GM23338 (cell line): ENCODE measurements at regions not wholly inside any gene's neighbourhood (a gene's known extent, or its start where the extent isn't known, plus 50 kb on each side); places are given as distances from the start of the nearest gene placed in this dataset.

Source experiments
- ATAC-seq: fragments of 200-7000 bp; cut with Tn5 transposase; 3 replicates; pipeline ENCODE4 v1.9.1; 2020
- DNase-seq: peaks from one replicate; pipeline ENCODE4 v3.0.0-alpha.2; 2015; ENCODE audit warnings: low spot score
- H2AFZ ChIP-seq: fragments of 200-600 bp; sonication (generic); 2 replicates; pipeline ENCODE4 v1.8.0; 2016; ENCODE audit warnings: antibody characterized with exemption, mild to moderate bottlenecking, moderate library complexity
- H3F3A ChIP-seq: fragments of 200-600 bp; sonication (generic); replicated peaks from 2 replicates; pipeline ENCODE4 v1.8.0; 2017; ENCODE audit warnings: antibody characterized with exemption, mixed run types, low read depth
- H3K27ac ChIP-seq: fragments of 200-600 bp; sonication (generic); 2 replicates; pipeline ENCODE4 v1.6.1; 2016; ENCODE audit warnings: low read depth
- H3K27me3 ChIP-seq: fragments of 200-600 bp; sonication (generic); 2 replicates; pipeline ENCODE4 v1.8.0; 2016; ENCODE audit warnings: mild to moderate bottlenecking, mixed run types, moderate library complexity; ENCODE audit not compliant: insufficient read depth
- H3K36me3 ChIP-seq: fragments of 200-600 bp; sonication (generic); 2 replicates; pipeline ENCODE4 v1.8.0; 2016; ENCODE audit warnings: mild to moderate bottlenecking; ENCODE audit not compliant: insufficient read depth
- H3K4me1 ChIP-seq: fragments of 200-600 bp; sonication (generic); 2 replicates; pipeline ENCODE4 v1.8.0; 2016; ENCODE audit warnings: mild to moderate bottlenecking, moderate library complexity; ENCODE audit not compliant: insufficient read depth
- H3K4me2 ChIP-seq: fragments of 200-600 bp; sonication (generic); 2 replicates; pipeline ENCODE4 v1.7.1; 2017; ENCODE audit warnings: mixed run types
- H3K4me3 ChIP-seq: fragments of 200-600 bp; sonication (generic); 2 replicates; pipeline ENCODE4 v1.6.1; 2016; ENCODE audit warnings: mixed run types
- H3K79me2 ChIP-seq: fragments of 200-600 bp; sonication (generic); replicated peaks from 2 replicates; pipeline ENCODE4 v1.8.0; 2017; ENCODE audit warnings: mild to moderate bottlenecking; ENCODE audit not compliant: insufficient read depth
- H3K9me2 ChIP-seq: fragments of 200-600 bp; sonication (generic); 2 replicates; pipeline ENCODE4 v1.8.0; 2017; ENCODE audit not compliant: insufficient read depth
- H4K20me1 ChIP-seq: fragments of 200-600 bp; sonication (generic); replicated peaks from 2 replicates; pipeline ENCODE4 v1.8.0; 2017; ENCODE audit warnings: mild to moderate bottlenecking; ENCODE audit not compliant: insufficient read depth
- H3K27ac Mint-ChIP-seq: 2 replicates; pipeline ENCODE4 v1.8.0; 2020; ENCODE audit warnings: inconsistent platforms, mild to moderate bottlenecking, moderate library complexity, mixed read lengths
- H3K27me3 Mint-ChIP-seq: 3 replicates; pipeline ENCODE4 v1.8.0; 2022; ENCODE audit warnings: low read depth, mild to moderate bottlenecking, moderate library complexity, mixed read lengths, inconsistent platforms; ENCODE audit not compliant: insufficient read depth, poor library complexity
- H3K36me3 Mint-ChIP-seq: 3 replicates; pipeline ENCODE4 v1.8.0; 2021; ENCODE audit warnings: low read depth, mild to moderate bottlenecking, inconsistent platforms, moderate library complexity, mixed read lengths
- H3K4me1 Mint-ChIP-seq: 3 replicates; pipeline ENCODE4 v1.8.0; 2020; ENCODE audit warnings: mild to moderate bottlenecking, inconsistent platforms, mixed read lengths
- H3K4me3 Mint-ChIP-seq: 3 replicates; pipeline ENCODE4 v1.8.0; 2021; ENCODE audit warnings: moderate library complexity, mild to moderate bottlenecking, inconsistent platforms, mixed read lengths
- H3K9me3 Mint-ChIP-seq: 3 replicates; pipeline ENCODE4 v1.8.0; 2020; ENCODE audit warnings: moderate library complexity, mild to moderate bottlenecking, inconsistent platforms, mixed read lengths
- CREB1 ChIP-seq: fragments of 250-450 bp; sonication (Bioruptor Pico); IDR thresholded peaks from 2 replicates; pipeline ENCODE4 v1.5.0; 2020; ENCODE audit warnings: low read depth, mild to moderate bottlenecking, moderate library complexity
- EZH2 ChIP-seq: fragments of 200-600 bp; sonication (generic); IDR thresholded peaks from one replicate; pipeline ENCODE4 v1.8.0; 2017; ENCODE audit warnings: antibody characterized with exemption, mild to moderate bottlenecking, low read depth; ENCODE audit not compliant: unreplicated experiment
- EZH2phosphoT487 ChIP-seq: fragments of 200-600 bp; sonication (generic); IDR thresholded peaks from one replicate; pipeline ENCODE4 v1.8.1; 2018; ENCODE audit warnings: antibody characterized with exemption; ENCODE audit not compliant: unreplicated experiment
- JUNB ChIP-seq: IDR thresholded peaks from one replicate; pipeline ENCODE4 v1.6.1; 2016; ENCODE audit warnings: antibody characterized with exemption; ENCODE audit not compliant: unreplicated experiment
- NANOG ChIP-seq: IDR thresholded peaks from 2 replicates; pipeline ENCODE4 v1.6.1; 2016; ENCODE audit warnings: antibody characterized with exemption, borderline replicate concordance
- STAT1 ChIP-seq: IDR thresholded peaks from one replicate; pipeline ENCODE4 v1.6.1; 2016; ENCODE audit warnings: antibody characterized with exemption; ENCODE audit not compliant: unreplicated experiment
- ZNF114 ChIP-seq: fragments of 250-450 bp; sonication (Bioruptor Pico); IDR thresholded peaks from 2 replicates; pipeline ENCODE4 v1.5.0; 2020; ENCODE audit warnings: mild to moderate bottlenecking, moderate library complexity
- ZNF331 ChIP-seq: fragments of 250-450 bp; sonication (Bioruptor Pico); IDR thresholded peaks from 2 replicates; pipeline ENCODE4 v1.5.0; 2020; ENCODE audit warnings: low read depth, mild to moderate bottlenecking, moderate library complexity
- TF ChIP-seq, protein P1 (sequence below): fragments of 250-450 bp; sonication (Bioruptor Pico); IDR thresholded peaks from 2 replicates; pipeline ENCODE4 v1.5.0; 2020; ENCODE audit warnings: mild to moderate bottlenecking, moderate library complexity
- TF ChIP-seq, protein P2 (sequence below), 2 experiments: fragments of 200-600 bp in 1 of 2; sonication (generic) in 1 of 2; conservative IDR thresholded peaks; 2 replicates each; pipeline versions ENCODE4 v1.5.1 to v1.6.1; 2016 to 2017; ENCODE audit warnings: antibody characterized with exemption in 2 of 2, low read depth in 2 of 2, mild to moderate bottlenecking in 2 of 2, moderate library complexity in 1 of 2
- TF ChIP-seq, protein P3 (sequence below): IDR thresholded peaks from one replicate; pipeline ENCODE4 v1.6.1; 2018; ENCODE audit warnings: antibody characterized with exemption; ENCODE audit not compliant: unreplicated experiment

DNA sequence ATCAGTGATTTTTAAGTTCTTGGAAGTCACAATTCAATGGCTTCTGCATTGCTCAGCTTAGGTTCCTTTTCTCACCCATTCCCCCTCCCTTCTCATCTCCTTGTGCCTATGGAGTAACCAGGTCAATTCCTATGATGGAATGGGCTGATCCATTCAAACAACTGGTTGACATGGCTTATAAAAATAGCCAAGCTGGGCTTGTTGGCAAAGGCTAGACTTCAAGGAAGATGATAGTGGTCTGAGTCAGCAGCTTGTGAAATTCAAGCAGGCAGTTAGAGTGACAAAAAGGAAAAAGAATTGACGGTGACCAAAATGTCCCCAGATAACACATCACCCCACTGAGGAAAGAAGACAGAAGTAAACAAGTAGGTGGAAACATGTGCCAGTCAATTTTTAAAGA lies 119.9 kb upstream of the PCED1B start:
- Histone ChIP-seq H4K20me1 (no peaks in the 10 kb centered on the region), H3K4me1 (no peaks in the 10 kb centered on the region; the same call in 1 of the 2 replicates), H3K4me3 (no peak overlapping the region), H3K27ac (no peak overlapping the region), H3K9me2 (0 out of 2 replicates have a peak, but pooled peaks cover 5% of the 10 kb centered on the region), H3F3A (no peaks in the 10 kb centered on the region), H3K4me2 (no peak overlapping the region), H3K36me3 (no peaks in the 10 kb centered on the region), H3K79me2 (no peaks in the 10 kb centered on the region), H2AFZ (no peak overlapping the region), H3K27me3 (no peaks in the 10 kb centered on the region)
- TF ChIP-seq JUNB (no peak), EZH2phosphoT487 (no peak), ZNF331 (CRISPR knock-in tag) (no peak), ZNF114 (CRISPR knock-in tag) (no peak), EZH2 (no peak), STAT1 (no peak), CREB1 (CRISPR knock-in tag) (no peak), NANOG (no peak)
- TF ChIP-seq, protein P1, sequence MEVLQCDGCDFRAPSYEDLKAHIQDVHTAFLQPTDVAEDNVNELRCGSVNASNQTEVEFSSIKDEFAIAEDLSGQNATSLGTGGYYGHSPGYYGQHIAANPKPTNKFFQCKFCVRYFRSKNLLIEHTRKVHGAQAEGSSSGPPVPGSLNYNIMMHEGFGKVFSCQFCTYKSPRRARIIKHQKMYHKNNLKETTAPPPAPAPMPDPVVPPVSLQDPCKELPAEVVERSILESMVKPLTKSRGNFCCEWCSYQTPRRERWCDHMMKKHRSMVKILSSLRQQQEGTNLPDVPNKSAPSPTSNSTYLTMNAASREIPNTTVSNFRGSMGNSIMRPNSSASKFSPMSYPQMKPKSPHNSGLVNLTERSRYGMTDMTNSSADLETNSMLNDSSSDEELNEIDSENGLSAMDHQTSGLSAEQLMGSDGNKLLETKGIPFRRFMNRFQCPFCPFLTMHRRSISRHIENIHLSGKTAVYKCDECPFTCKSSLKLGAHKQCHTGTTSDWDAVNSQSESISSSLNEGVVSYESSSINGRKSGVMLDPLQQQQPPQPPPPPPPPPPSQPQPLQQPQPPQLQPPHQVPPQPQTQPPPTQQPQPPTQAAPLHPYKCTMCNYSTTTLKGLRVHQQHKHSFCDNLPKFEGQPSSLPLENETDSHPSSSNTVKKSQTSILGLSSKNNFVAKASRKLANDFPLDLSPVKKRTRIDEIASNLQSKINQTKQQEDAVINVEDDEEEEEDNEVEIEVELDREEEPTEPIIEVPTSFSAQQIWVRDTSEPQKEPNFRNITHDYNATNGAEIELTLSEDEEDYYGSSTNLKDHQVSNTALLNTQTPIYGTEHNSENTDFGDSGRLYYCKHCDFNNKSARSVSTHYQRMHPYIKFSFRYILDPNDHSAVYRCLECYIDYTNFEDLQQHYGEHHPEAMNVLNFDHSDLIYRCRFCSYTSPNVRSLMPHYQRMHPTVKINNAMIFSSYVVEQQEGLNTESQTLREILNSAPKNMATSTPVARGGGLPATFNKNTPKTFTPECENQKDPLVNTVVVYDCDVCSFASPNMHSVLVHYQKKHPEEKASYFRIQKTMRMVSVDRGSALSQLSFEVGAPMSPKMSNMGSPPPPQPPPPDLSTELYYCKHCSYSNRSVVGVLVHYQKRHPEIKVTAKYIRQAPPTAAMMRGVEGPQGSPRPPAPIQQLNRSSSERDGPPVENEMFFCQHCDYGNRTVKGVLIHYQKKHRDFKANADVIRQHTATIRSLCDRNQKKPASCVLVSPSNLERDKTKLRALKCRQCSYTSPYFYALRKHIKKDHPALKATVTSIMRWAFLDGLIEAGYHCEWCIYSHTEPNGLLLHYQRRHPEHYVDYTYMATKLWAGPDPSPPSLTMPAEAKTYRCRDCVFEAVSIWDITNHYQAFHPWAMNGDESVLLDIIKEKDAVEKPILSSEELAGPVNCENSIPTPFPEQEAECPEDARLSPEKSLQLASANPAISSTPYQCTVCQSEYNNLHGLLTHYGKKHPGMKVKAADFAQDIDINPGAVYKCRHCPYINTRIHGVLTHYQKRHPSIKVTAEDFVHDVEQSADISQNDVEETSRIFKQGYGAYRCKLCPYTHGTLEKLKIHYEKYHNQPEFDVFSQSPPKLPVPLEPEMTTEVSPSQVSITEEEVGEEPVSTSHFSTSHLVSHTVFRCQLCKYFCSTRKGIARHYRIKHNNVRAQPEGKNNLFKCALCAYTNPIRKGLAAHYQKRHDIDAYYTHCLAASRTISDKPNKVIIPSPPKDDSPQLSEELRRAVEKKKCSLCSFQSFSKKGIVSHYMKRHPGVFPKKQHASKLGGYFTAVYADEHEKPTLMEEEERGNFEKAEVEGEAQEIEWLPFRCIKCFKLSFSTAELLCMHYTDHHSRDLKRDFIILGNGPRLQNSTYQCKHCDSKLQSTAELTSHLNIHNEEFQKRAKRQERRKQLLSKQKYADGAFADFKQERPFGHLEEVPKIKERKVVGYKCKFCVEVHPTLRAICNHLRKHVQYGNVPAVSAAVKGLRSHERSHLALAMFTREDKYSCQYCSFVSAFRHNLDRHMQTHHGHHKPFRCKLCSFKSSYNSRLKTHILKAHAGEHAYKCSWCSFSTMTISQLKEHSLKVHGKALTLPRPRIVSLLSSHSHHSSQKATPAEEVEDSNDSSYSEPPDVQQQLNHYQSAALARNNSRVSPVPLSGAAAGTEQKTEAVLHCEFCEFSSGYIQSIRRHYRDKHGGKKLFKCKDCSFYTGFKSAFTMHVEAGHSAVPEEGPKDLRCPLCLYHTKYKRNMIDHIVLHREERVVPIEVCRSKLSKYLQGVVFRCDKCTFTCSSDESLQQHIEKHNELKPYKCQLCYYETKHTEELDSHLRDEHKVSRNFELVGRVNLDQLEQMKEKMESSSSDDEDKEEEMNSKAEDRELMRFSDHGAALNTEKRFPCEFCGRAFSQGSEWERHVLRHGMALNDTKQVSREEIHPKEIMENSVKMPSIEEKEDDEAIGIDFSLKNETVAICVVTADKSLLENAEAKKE (CRISPR knock-in tag) = no peak
- TF ChIP-seq, protein P2, sequence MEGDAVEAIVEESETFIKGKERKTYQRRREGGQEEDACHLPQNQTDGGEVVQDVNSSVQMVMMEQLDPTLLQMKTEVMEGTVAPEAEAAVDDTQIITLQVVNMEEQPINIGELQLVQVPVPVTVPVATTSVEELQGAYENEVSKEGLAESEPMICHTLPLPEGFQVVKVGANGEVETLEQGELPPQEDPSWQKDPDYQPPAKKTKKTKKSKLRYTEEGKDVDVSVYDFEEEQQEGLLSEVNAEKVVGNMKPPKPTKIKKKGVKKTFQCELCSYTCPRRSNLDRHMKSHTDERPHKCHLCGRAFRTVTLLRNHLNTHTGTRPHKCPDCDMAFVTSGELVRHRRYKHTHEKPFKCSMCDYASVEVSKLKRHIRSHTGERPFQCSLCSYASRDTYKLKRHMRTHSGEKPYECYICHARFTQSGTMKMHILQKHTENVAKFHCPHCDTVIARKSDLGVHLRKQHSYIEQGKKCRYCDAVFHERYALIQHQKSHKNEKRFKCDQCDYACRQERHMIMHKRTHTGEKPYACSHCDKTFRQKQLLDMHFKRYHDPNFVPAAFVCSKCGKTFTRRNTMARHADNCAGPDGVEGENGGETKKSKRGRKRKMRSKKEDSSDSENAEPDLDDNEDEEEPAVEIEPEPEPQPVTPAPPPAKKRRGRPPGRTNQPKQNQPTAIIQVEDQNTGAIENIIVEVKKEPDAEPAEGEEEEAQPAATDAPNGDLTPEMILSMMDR (conservative IDR thresholded peaks at IDR 0.05; ENCODE audit: low read depth in 2 of 2) = no peak
- TF ChIP-seq, protein P3, sequence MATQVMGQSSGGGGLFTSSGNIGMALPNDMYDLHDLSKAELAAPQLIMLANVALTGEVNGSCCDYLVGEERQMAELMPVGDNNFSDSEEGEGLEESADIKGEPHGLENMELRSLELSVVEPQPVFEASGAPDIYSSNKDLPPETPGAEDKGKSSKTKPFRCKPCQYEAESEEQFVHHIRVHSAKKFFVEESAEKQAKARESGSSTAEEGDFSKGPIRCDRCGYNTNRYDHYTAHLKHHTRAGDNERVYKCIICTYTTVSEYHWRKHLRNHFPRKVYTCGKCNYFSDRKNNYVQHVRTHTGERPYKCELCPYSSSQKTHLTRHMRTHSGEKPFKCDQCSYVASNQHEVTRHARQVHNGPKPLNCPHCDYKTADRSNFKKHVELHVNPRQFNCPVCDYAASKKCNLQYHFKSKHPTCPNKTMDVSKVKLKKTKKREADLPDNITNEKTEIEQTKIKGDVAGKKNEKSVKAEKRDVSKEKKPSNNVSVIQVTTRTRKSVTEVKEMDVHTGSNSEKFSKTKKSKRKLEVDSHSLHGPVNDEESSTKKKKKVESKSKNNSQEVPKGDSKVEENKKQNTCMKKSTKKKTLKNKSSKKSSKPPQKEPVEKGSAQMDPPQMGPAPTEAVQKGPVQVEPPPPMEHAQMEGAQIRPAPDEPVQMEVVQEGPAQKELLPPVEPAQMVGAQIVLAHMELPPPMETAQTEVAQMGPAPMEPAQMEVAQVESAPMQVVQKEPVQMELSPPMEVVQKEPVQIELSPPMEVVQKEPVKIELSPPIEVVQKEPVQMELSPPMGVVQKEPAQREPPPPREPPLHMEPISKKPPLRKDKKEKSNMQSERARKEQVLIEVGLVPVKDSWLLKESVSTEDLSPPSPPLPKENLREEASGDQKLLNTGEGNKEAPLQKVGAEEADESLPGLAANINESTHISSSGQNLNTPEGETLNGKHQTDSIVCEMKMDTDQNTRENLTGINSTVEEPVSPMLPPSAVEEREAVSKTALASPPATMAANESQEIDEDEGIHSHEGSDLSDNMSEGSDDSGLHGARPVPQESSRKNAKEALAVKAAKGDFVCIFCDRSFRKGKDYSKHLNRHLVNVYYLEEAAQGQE = no peak
- peaks cover 3% of the 10 kb centered on the region for H3K27me3 Mint-ChIP-seq
- peaks cover 5% of the 10 kb centered on the region; the same call in 2 of the 3 replicates for H3K4me1 Mint-ChIP-seq
- no peak overlapping the region for H3K4me3 Mint-ChIP-seq
- DNase-seq (no peak), ATAC-seq (no peak)
- H3K36me3 Mint-ChIP-seq = no peaks in the 10 kb centered on the region
- H3K27ac Mint-ChIP-seq = no peak overlapping the region
- H3K9me3 Mint-ChIP-seq = no peaks in the 10 kb centered on the region
